IMR-90 (cell line): ENCODE measurements at regions not wholly inside any gene's neighbourhood (a gene's known extent, or its start where the extent isn't known, plus 50 kb on each side); places are given as distances from the start of the nearest gene placed in this dataset.

ENCODE experiments used
- ATAC-seq: fragments of 200-7000 bp; cut with Tn5 transposase; 2 replicates; pipeline ENCODE4 v1.9.1; 2020; ENCODE audit warnings: low read depth, mild to moderate bottlenecking, moderate library complexity
- BruUV-seq: library from RNA; stranded (reverse); fragments of 400-500 nt; replicated peaks from 2 replicates; lab custom pipeline; 2021; lab: Mats Ljungman, UMichigan
- CTCF ChIA-PET: fragments of 300-600 bp; formaldehyde crosslinking; extraction: SDS; loops from one replicate; lab custom pipeline; 2021; ENCODE audit warnings: antibody characterized with exemption; lab: Yijun Ruan, JAX
- POLR2A ChIA-PET: fragments of 300-600 bp; sonication (Branson Sonifier 250); formaldehyde crosslinking; loops from one replicate; lab custom pipeline; 2022; ENCODE audit warnings: antibody characterized with exemption; ENCODE audit not compliant: unreplicated experiment; lab: Charles Lee
- DNase-seq: peaks from one replicate; pipeline ENCODE4 v3.0.0; 2013
- H2AFZ ChIP-seq: replicated peaks from 2 replicates; pipeline ENCODE3; 2013; ENCODE audit warnings: low read length, mild to moderate bottlenecking; ENCODE audit not compliant: poor library complexity
- H2AK5ac ChIP-seq: 2 replicates; pipeline ENCODE4 v1.6.1; 2013; ENCODE audit warnings: low read depth, low read length, inconsistent platforms
- H2AK9ac ChIP-seq: replicated peaks from 2 replicates; pipeline ENCODE3; 2013; ENCODE audit warnings: mild to moderate bottlenecking, low read depth, low read length, moderate library complexity; ENCODE audit not compliant: poor library complexity
- H2BK120ac ChIP-seq: 2 replicates; pipeline ENCODE4 v1.6.1; 2013; ENCODE audit warnings: low read depth, low read length, inconsistent platforms
- H2BK15ac ChIP-seq: 3 replicates; pipeline ENCODE4 v1.6.1; 2013; ENCODE audit warnings: low read depth, low read length, inconsistent platforms
- H2BK20ac ChIP-seq: 2 replicates; pipeline ENCODE4 v1.6.1; 2013; ENCODE audit warnings: low read depth, mild to moderate bottlenecking, inconsistent platforms, low read length, moderate library complexity
- H2BK5ac ChIP-seq: 2 replicates; pipeline ENCODE4 v1.6.1; 2013; ENCODE audit warnings: mild to moderate bottlenecking, low read depth, low read length, inconsistent platforms; ENCODE audit not compliant: poor library complexity, severe bottlenecking
- H3K14ac ChIP-seq: replicated peaks from 2 replicates; pipeline ENCODE4 v1.6.1; 2013; ENCODE audit warnings: low read depth, low read length, inconsistent platforms
- H3K18ac ChIP-seq: 2 replicates; pipeline ENCODE4 v1.6.1; 2013; ENCODE audit warnings: low read depth, low read length, control low read depth
- H3K23ac ChIP-seq: 2 replicates; pipeline ENCODE4 v1.6.1; 2013; ENCODE audit warnings: low read depth, low read length, inconsistent platforms
- H3K27ac ChIP-seq: 2 replicates; pipeline ENCODE4 v1.5.1; 2013; ENCODE audit warnings: mild to moderate bottlenecking, control low read depth, low read length; ENCODE audit not compliant: insufficient read depth
- H3K27me3 ChIP-seq: 2 replicates; pipeline ENCODE4 v1.6.1; 2013; ENCODE audit warnings: low read length; ENCODE audit not compliant: control insufficient read depth, insufficient read depth
- H3K36me3 ChIP-seq: 2 replicates; pipeline ENCODE4 v1.6.1; 2013; ENCODE audit warnings: low read length, mixed read lengths; ENCODE audit not compliant: control insufficient read depth, insufficient read depth
- H3K4ac ChIP-seq: 2 replicates; pipeline ENCODE4 v1.6.1; 2013; ENCODE audit warnings: low read depth, low read length, inconsistent platforms
- H3K4me1 ChIP-seq: 2 replicates; pipeline ENCODE4 v1.6.1; 2013; ENCODE audit warnings: low read length, mixed read lengths; ENCODE audit not compliant: control insufficient read depth, insufficient read depth
- H3K4me2 ChIP-seq: 2 replicates; pipeline ENCODE4 v1.6.1; 2013; ENCODE audit warnings: low read depth, mild to moderate bottlenecking, control low read depth, low read length, moderate library complexity
- H3K4me3 ChIP-seq: 2 replicates; pipeline ENCODE4 v1.5.1; 2013; ENCODE audit warnings: low read depth, mild to moderate bottlenecking, control low read depth, low read length, moderate library complexity; ENCODE audit not compliant: insufficient read depth
- H3K56ac ChIP-seq: 2 replicates; pipeline ENCODE4 v1.6.1; 2013; ENCODE audit warnings: low read length, inconsistent platforms; ENCODE audit not compliant: insufficient read depth; ENCODE audit errors: extremely low read depth
- H3K79me1 ChIP-seq, 2 experiments: 2 replicates each; pipeline ENCODE4 v1.6.1; 2013; ENCODE audit warnings: low read length in 2 of 2, inconsistent platforms in 1 of 2, low read depth in 1 of 2
- H3K9ac ChIP-seq: 2 replicates; pipeline ENCODE4 v1.6.1; 2013; ENCODE audit warnings: low read depth, low read length, control low read depth
- H3K9me1 ChIP-seq: 2 replicates; pipeline ENCODE4 v1.6.1; 2013; ENCODE audit warnings: low read length, inconsistent platforms; ENCODE audit not compliant: insufficient read depth
- H3K9me3 ChIP-seq: 2 replicates; pipeline ENCODE4 v1.6.1; 2013; ENCODE audit warnings: low read length; ENCODE audit not compliant: control insufficient read depth, insufficient read depth
- H4K20me1 ChIP-seq: 2 replicates; pipeline ENCODE4 v1.6.1; 2013; ENCODE audit warnings: low read length, inconsistent platforms; ENCODE audit not compliant: insufficient read depth
- H4K5ac ChIP-seq: 2 replicates; pipeline ENCODE4 v1.6.1; 2013; ENCODE audit warnings: mild to moderate bottlenecking, low read depth, low read length, control low read depth
- H4K8ac ChIP-seq, 2 experiments: 2 replicates each; pipeline ENCODE4 v1.6.1; 2013; ENCODE audit warnings: low read depth in 2 of 2, low read length in 2 of 2, control low read depth in 1 of 2, inconsistent platforms in 1 of 2
- H4K91ac ChIP-seq: 2 replicates; pipeline ENCODE4 v1.6.1; 2013; ENCODE audit warnings: low read depth, low read length, inconsistent platforms; ENCODE audit not compliant: insufficient read depth
- BHLHE40 ChIP-seq: fragments of 150-350 bp; IDR thresholded peaks from 2 replicates; pipeline ENCODE4 v1.6.1; 2016; ENCODE audit warnings: mild to moderate bottlenecking, low read depth, low read length
- CEBPB ChIP-seq: IDR thresholded peaks from 2 replicates; pipeline ENCODE4 v1.6.1; 2012; ENCODE audit warnings: low read depth, low read length, improper control_type of control experiment
- CHD1 ChIP-seq: IDR thresholded peaks from 2 replicates; pipeline ENCODE4 v1.6.1; 2012; ENCODE audit warnings: low read depth, low read length, improper control_type of control experiment
- ELK1 ChIP-seq: fragments of 150-350 bp; IDR thresholded peaks from 2 replicates; pipeline ENCODE4 v1.6.1; 2016; ENCODE audit warnings: low read depth, mild to moderate bottlenecking, low read length, moderate library complexity, borderline replicate concordance
- FOS ChIP-seq: fragments of 150-350 bp; IDR thresholded peaks from 2 replicates; pipeline ENCODE4 v1.6.1; 2016; ENCODE audit warnings: low read depth, low read length
- MAFK ChIP-seq: IDR thresholded peaks from 2 replicates; pipeline ENCODE4 v1.6.1; 2012; ENCODE audit warnings: low read depth, low read length, improper control_type of control experiment
- MAZ ChIP-seq: IDR thresholded peaks from 2 replicates; pipeline ENCODE4 v1.6.1; 2012; ENCODE audit warnings: low read depth, mild to moderate bottlenecking, low read length, improper control_type of control experiment, moderate library complexity, borderline replicate concordance
- MXI1 ChIP-seq: IDR thresholded peaks from 2 replicates; pipeline ENCODE4 v1.6.1; 2012; ENCODE audit warnings: low read depth, mild to moderate bottlenecking, low read length, moderate library complexity, borderline replicate concordance
- NFE2L2 ChIP-seq: fragments of 150-350 bp; IDR thresholded peaks from 2 replicates; pipeline ENCODE4 v1.6.1; 2016; ENCODE audit warnings: low read depth, mild to moderate bottlenecking, low read length
- RAD21 ChIP-seq: IDR thresholded peaks from 2 replicates; pipeline ENCODE4 v1.6.1; 2012; ENCODE audit warnings: low read length, improper control_type of control experiment
- RCOR1 ChIP-seq: IDR thresholded peaks from 2 replicates; pipeline ENCODE4 v1.6.1; 2012; ENCODE audit warnings: mild to moderate bottlenecking, low read length, improper control_type of control experiment; ENCODE audit not compliant: insufficient replicate concordance
- SMC3 ChIP-seq: fragments of 150-350 bp; IDR thresholded peaks from 2 replicates; pipeline ENCODE4 v1.6.1; 2016; ENCODE audit warnings: low read depth, mild to moderate bottlenecking, antibody characterized with exemption, low read length, moderate library complexity
- USF2 ChIP-seq: fragments of 150-350 bp; IDR thresholded peaks from 2 replicates; pipeline ENCODE4 v1.6.1; 2017; ENCODE audit warnings: mild to moderate bottlenecking, antibody characterized with exemption, low read length, low read depth
- WGBS, 2 experiments: methylation state at CpG; one replicate each; pipeline versions ENCODE4 v1.1.5 to v1.1.7; 2013; ENCODE audit warnings: missing lambda C conversion rate in 2 of 2; ENCODE audit not compliant: insufficient read length in 1 of 2; ENCODE audit errors: extremely low coverage in 2 of 2; 5-methylcytosine and 5-hydroxymethylcytosine counted together
- dilution Hi-C: fragments of 300-500 bp; cut with HindIII; formaldehyde crosslinking; loops from one replicate; pipeline ENCODE4 v1.14.3; 2018; ENCODE audit warnings: low sequenced_read_pairs; ENCODE audit not compliant: unreplicated experiment
- in situ Hi-C: fragments of 300-500 bp; cut with MboI; formaldehyde crosslinking; loops from 3 replicates; pipeline ENCODE4 v1.14.3; 2019; ENCODE audit warnings: low sequenced_read_pairs, inconsistent platforms, mixed read lengths
- intact Hi-C: fragments of 100-400 bp; cut with micrococcal nuclease; formaldehyde crosslinking; loops from 2 replicates; pipeline ENCODE4 v1.10.0; 2022

GRCh38 chr4:135372131-135372530 lies 1170.5 kb upstream of the PABPC4L start:
- H2BK120ac ChIP-seq = no peak overlapping the region
- no peaks in the 10 kb centered on the region for H3K27me3 ChIP-seq
- H3K4me1 ChIP-seq = no peaks in the 10 kb centered on the region
- no peak for DNase-seq
- H4K5ac ChIP-seq = no peak overlapping the region
- no peak overlapping the region for H3K4ac ChIP-seq
- no peak overlapping the region for H2BK5ac ChIP-seq
- no peak overlapping the region for H3K9ac ChIP-seq
- dilution Hi-C loops (no loop called here), in situ Hi-C loops (no loop called here), intact Hi-C loops (no loop called here)
- H3K36me3 ChIP-seq = no peaks in the 10 kb centered on the region
- no peak overlapping the region for H2BK20ac ChIP-seq
- no peaks in the 10 kb centered on the region for H4K20me1 ChIP-seq
- TF ChIP-seq USF2 (no peak), MXI1 (no peak), NFE2L2 (no peak), MAZ (no peak), CHD1 (no peak), RAD21 (no peak), MAFK (no peak), FOS (no peak), CEBPB (no peak), SMC3 (no peak), ELK1 (no peak), RCOR1 (no peak), BHLHE40 (no peak)
- H4K91ac ChIP-seq = no peak overlapping the region
- ChIA-PET POLR2A (no interaction called here), CTCF (no interaction called here)
- no peak overlapping the region for H2AK9ac ChIP-seq
- no peak overlapping the region for H2AK5ac ChIP-seq
- 95% methylated on average over 9 of the region's 13 CpGs; no CpG with 5 or more reads in 1 of the 2 experiments for WGBS, 2 experiments
- H3K14ac ChIP-seq = no peak overlapping the region
- BruUV-seq = no TSS peak
- no peak overlapping the region for H3K27ac ChIP-seq
- no peaks in the 10 kb centered on the region for H3K9me1 ChIP-seq
- H4K8ac ChIP-seq = no peak overlapping the region
- no peaks in the 10 kb centered on the region for H3K79me1 ChIP-seq
- no peak overlapping the region for H3K56ac ChIP-seq
- no peaks in the 10 kb centered on the region for H3K9me3 ChIP-seq
- H3K18ac ChIP-seq = no peak overlapping the region
- H2AFZ ChIP-seq = no peak overlapping the region
- H3K23ac ChIP-seq = no peak overlapping the region
- H3K4me3 ChIP-seq = no peak overlapping the region
- H2BK15ac ChIP-seq = no peak overlapping the region
- ATAC-seq = no peak
- no peak overlapping the region for H3K4me2 ChIP-seq
